GM12892 (cell line): ENCODE measurements at regions not wholly inside any gene's neighbourhood (a gene's known extent, or its start where the extent isn't known, plus 50 kb on each side); places are given as distances from the start of the nearest gene placed in this dataset.

Experiments used
- POLR2A ChIP-seq: IDR thresholded peaks from 2 replicates; pipeline ENCODE4 v1.6.1; 2011; ENCODE audit warnings: low read depth, low read length, control low read depth
- POLR2AphosphoS5 ChIP-seq: IDR thresholded peaks from 2 replicates; pipeline ENCODE4 v1.6.1; 2011; ENCODE audit warnings: low read depth, low read length, control low read depth
- TAF1 ChIP-seq: IDR thresholded peaks from 2 replicates; pipeline ENCODE4 v1.6.1; 2011; ENCODE audit warnings: low read depth, mild to moderate bottlenecking, control low read depth, low read length, borderline replicate concordance

GRCh38 chr1:58861506-58861905 lies 77.7 kb upstream of the JUN start:
- TF ChIP-seq POLR2AphosphoS5: no peak
- no peak for TF ChIP-seq POLR2A
- TF ChIP-seq TAF1: no peak
